PC-9 (cell line): ENCODE measurements at regions not wholly inside any gene's neighbourhood (a gene's known extent, or its start where the extent isn't known, plus 50 kb on each side); places are given as distances from the start of the nearest gene placed in this dataset.

Experiments used
- BruUV-seq: library from RNA; stranded (reverse); fragments of 400-500 nt; replicated peaks from 2 replicates; lab custom pipeline; 2021; lab: Mats Ljungman, UMichigan
- CTCF ChIA-PET: fragments of 300-600 bp; sonication (Branson Sonifier 250); formaldehyde crosslinking; loops from one replicate; lab custom pipeline; 2022; ENCODE audit warnings: antibody characterized with exemption; lab: Charles Lee
- POLR2A ChIA-PET: fragments of 300-600 bp; sonication (Branson Sonifier 250); formaldehyde crosslinking; loops from one replicate; lab custom pipeline; 2022; ENCODE audit warnings: antibody characterized with exemption; ENCODE audit not compliant: unreplicated experiment; lab: Charles Lee
- DNase-seq, 2 experiments: peaks; one replicate each; pipeline versions ENCODE4 v3.0.0 to v3.0.0-alpha.2; 2015 to 2022; ENCODE audit warnings: mixed read lengths in 1 of 2
- H2AFZ ChIP-seq: fragments of 200-600 bp; sonication (generic); 2 replicates; pipeline ENCODE4 v1.8.1; 2017; ENCODE audit warnings: antibody characterized with exemption
- H3F3A ChIP-seq: fragments of 200-600 bp; sonication (generic); 2 replicates; pipeline ENCODE4 v1.8.1; 2017; ENCODE audit warnings: antibody characterized with exemption, mild to moderate bottlenecking, low read depth; ENCODE audit not compliant: insufficient read depth
- H3K27ac ChIP-seq: fragments of 200-600 bp; sonication (generic); 2 replicates; pipeline ENCODE4 v1.6.1; 2016; ENCODE audit warnings: mixed run types
- H3K27me3 ChIP-seq: fragments of 200-600 bp; sonication (generic); 2 replicates; pipeline ENCODE4 v1.6.1; 2016; ENCODE audit warnings: low read depth, mixed run types; ENCODE audit not compliant: insufficient read depth
- H3K36me3 ChIP-seq: fragments of 200-600 bp; sonication (generic); 2 replicates; pipeline ENCODE4 v1.6.1; 2016; ENCODE audit warnings: low read depth, mixed run types
- H3K4me1 ChIP-seq: fragments of 200-600 bp; sonication (generic); replicated peaks from 2 replicates; pipeline ENCODE4 v1.6.1; 2016; ENCODE audit warnings: mixed run types; ENCODE audit not compliant: insufficient read depth
- H3K4me2 ChIP-seq: fragments of 200-600 bp; sonication (generic); 2 replicates; pipeline ENCODE4 v1.6.1; 2017; ENCODE audit warnings: mixed run types
- H3K4me3 ChIP-seq: fragments of 200-600 bp; sonication (generic); 2 replicates; pipeline ENCODE4 v1.6.1; 2016; ENCODE audit warnings: mixed run types
- H3K79me2 ChIP-seq: fragments of 200-600 bp; sonication (generic); 2 replicates; pipeline ENCODE4 v1.6.1; 2017; ENCODE audit warnings: low read depth, mixed run types
- H3K9me2 ChIP-seq: fragments of 200-600 bp; sonication (generic); 2 replicates; pipeline ENCODE4 v1.8.1; 2017; ENCODE audit warnings: mild to moderate bottlenecking; ENCODE audit not compliant: insufficient read depth
- H3K9me3 ChIP-seq: fragments of 200-600 bp; sonication (generic); 2 replicates; pipeline ENCODE4 v1.8.1; 2016; ENCODE audit warnings: low read depth; ENCODE audit not compliant: insufficient read depth
- H4K20me1 ChIP-seq: fragments of 200-600 bp; sonication (generic); 2 replicates; pipeline ENCODE4 v1.8.1; 2017; ENCODE audit not compliant: insufficient read depth
- CTCF ChIP-seq: fragments of 200-600 bp; sonication (generic); conservative IDR thresholded peaks from 2 replicates; pipeline ENCODE4 v1.6.1; 2017; ENCODE audit warnings: mixed run types, antibody characterized with exemption, mild to moderate bottlenecking, moderate library complexity
- EZH2 ChIP-seq: fragments of 200-600 bp; sonication (generic); IDR thresholded peaks from 2 replicates; pipeline ENCODE4 v1.8.0; 2017; ENCODE audit warnings: antibody characterized with exemption, low read depth
- intact Hi-C: fragments of 100-400 bp; cut with micrococcal nuclease; formaldehyde crosslinking; loops from one replicate; pipeline ENCODE4 v1.10.0; 2022; ENCODE audit not compliant: unreplicated experiment

- Histone ChIP-seq H3K9me3 (no peaks in the 10 kb centered on the region), H3K27me3 (no peaks in the 10 kb centered on the region), H3K27ac (no peak overlapping the region), H3K9me2 (no peaks in the 10 kb centered on the region), H3K4me1 (0 out of 2 replicates have a peak, but pooled peaks cover 6% of the 10 kb centered on the region), H3K4me2 (no peak overlapping the region), H3K36me3 (no peaks in the 10 kb centered on the region), H4K20me1 (no peaks in the 10 kb centered on the region), H3K4me3 (no peak overlapping the region), H3F3A (peaks cover 4% of the 10 kb centered on the region), H2AFZ (no peak overlapping the region), H3K79me2 (no peaks in the 10 kb centered on the region)
- TF ChIP-seq EZH2 (no peak), CTCF (no peak)
- intact Hi-C loops: loop anchor here (10.0 kb wide), 1 partner anchor 277 kb away; no protein-coding TSS in a partner anchor
- BruUV-seq: no TSS peak
- no peak for DNase-seq
- CTCF ChIA-PET: no interaction called here
- POLR2A ChIA-PET: no interaction called here
Observed at GRCh38 chr2:61631321-61631720, 93.2 kb upstream of the XPO1 start.

DNA sequence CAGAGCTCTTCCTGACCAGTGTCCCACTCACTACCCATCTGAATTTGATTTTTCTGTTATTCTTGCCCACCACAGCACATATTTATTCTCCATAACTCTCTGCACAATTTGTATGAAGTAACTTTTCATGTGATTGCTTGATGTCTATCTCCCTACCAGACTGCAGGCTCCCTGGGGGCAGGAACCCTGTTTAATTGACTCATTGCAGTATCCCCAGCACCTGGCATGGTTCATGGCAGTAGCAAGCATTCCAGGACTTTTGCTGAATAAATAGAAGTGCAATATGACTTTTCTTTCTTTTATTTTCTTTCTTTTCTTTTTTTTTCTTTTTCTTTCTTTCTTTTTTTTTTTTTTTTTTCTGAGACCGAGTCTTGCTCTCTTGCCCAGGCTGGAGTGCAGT is 88.7 kb upstream of the XPO1 start:
- intact Hi-C loops: no loop called here
- Histone ChIP-seq H2AFZ (no peak overlapping the region), H3K36me3 (no peaks in the 10 kb centered on the region), H3K27me3 (no peaks in the 10 kb centered on the region), H3K27ac (no peak overlapping the region), H3K9me3 (no peaks in the 10 kb centered on the region), H3F3A (peaks cover 3% of the 10 kb centered on the region), H3K4me2 (no peak overlapping the region), H3K9me2 (no peaks in the 10 kb centered on the region), H3K4me1 (0 out of 2 replicates have a peak, but pooled peaks cover 6% of the 10 kb centered on the region), H4K20me1 (no peaks in the 10 kb centered on the region), H3K4me3 (no peak overlapping the region), H3K79me2 (no peaks in the 10 kb centered on the region)
- ChIA-PET CTCF (no interaction called here), POLR2A (no interaction called here)
- TF ChIP-seq EZH2 (no peak), CTCF (no peak)
- BruUV-seq: no TSS peak
- DNase-seq: no peak

GRCh38 chr2:61623747-61624146 is 85.6 kb upstream of the XPO1 start:
- CTCF ChIA-PET: no interaction called here
- no peak for TF ChIP-seq CTCF
- no peak for TF ChIP-seq EZH2
- intact Hi-C loops: loop anchor here (5.0 kb wide), 1 partner anchor 139 kb away; no protein-coding TSS in a partner anchor

More at GRCh38 chr2:61623747-61624146, 85.6 kb upstream of the XPO1 start:
- Histone ChIP-seq H2AFZ (no peak overlapping the region), H3K9me3 (no peaks in the 10 kb centered on the region), H3K9me2 (no peaks in the 10 kb centered on the region), H3K4me1 (peaks cover 22% of the 10 kb centered on the region), H3K27me3 (no peaks in the 10 kb centered on the region), H3K79me2 (no peaks in the 10 kb centered on the region), H3K27ac (no peak overlapping the region), H4K20me1 (no peaks in the 10 kb centered on the region), H3K4me2 (no peak overlapping the region), H3K36me3 (no peaks in the 10 kb centered on the region), H3K4me3 (no peak overlapping the region), H3F3A (peaks cover 24% of the 10 kb centered on the region)
- DNase-seq: no peak
- POLR2A ChIA-PET: interaction anchor here (0.7 kb wide), 1 partner anchor 17 kb away, joined by 3 read pairs; no protein-coding TSS in a partner anchor
- BruUV-seq: no TSS peak
